WI38 (cell line): ENCODE measurements at regions not wholly inside any gene's neighbourhood (a gene's known extent, or its start where the extent isn't known, plus 50 kb on each side); places are given as distances from the start of the nearest gene placed in this dataset.

Experiments
- H3K4me3 ChIP-seq: 2 replicates; pipeline ENCODE4 v1.5.1; 2011; ENCODE audit warnings: low read depth, mild to moderate bottlenecking, control low read depth, low read length
- TF ChIP-seq, protein P1 (sequence below): IDR thresholded peaks from 2 replicates; pipeline ENCODE4 v1.5.1; 2012; ENCODE audit warnings: low read depth, mild to moderate bottlenecking, control low read depth, low read length

- H3K4me3 ChIP-seq = no peak overlapping the region
- TF ChIP-seq, protein P1, sequence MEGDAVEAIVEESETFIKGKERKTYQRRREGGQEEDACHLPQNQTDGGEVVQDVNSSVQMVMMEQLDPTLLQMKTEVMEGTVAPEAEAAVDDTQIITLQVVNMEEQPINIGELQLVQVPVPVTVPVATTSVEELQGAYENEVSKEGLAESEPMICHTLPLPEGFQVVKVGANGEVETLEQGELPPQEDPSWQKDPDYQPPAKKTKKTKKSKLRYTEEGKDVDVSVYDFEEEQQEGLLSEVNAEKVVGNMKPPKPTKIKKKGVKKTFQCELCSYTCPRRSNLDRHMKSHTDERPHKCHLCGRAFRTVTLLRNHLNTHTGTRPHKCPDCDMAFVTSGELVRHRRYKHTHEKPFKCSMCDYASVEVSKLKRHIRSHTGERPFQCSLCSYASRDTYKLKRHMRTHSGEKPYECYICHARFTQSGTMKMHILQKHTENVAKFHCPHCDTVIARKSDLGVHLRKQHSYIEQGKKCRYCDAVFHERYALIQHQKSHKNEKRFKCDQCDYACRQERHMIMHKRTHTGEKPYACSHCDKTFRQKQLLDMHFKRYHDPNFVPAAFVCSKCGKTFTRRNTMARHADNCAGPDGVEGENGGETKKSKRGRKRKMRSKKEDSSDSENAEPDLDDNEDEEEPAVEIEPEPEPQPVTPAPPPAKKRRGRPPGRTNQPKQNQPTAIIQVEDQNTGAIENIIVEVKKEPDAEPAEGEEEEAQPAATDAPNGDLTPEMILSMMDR = no peak
These were observed 67.4 kb upstream of the ADGRA1 start for GRCh38 chr10:133020193-133020817.

- TF ChIP-seq, protein P1 = no peak
- no peak overlapping the region for H3K4me3 ChIP-seq
These were observed 68.1 kb upstream of the ADGRA1 start for GRCh38 chr10:133019651-133020050.

DNA sequence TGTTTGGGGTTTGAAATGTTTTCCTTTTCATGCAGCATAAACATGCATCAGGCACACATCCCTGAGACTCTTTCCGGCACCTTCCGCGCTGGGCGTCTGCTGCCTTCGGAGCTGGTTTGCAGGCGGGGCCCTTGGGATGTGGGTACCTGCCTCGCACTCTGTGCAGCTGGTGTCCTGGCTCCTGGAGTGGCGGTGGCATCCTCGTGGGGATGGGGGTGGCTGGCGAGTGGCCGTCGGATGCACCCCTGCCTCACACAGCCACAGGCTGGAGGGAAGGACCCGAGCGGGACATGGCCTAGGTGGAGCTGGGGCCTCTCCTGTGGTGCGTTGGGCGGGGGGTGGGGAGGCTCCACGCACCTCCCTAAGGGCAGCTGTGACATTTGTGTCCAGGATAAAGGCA, 68.5 kb upstream of the ADGRA1 start:
- TF ChIP-seq, protein P1 = no peak
- H3K4me3 ChIP-seq = no peak overlapping the region

DNA sequence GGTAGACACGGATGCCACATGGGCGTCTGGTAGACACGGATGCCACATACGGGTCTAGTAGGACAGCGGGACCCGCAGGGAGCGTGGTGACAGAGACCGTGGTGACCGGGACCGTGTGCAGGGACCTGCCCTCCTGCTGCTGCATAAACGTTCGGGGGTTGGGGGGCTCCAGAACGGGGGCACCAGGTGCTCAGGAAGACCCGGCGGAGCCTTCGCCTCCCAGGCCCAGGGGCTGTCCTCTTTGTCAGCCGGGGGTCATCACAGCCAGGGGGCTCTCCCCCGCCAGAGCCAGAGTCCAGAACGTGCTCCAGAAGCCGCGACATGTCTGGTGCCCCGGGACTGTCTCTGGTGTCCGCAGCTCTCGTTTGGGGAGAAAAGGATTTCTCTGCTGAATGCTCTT, 69.2 kb upstream of the ADGRA1 start:
- TF ChIP-seq, protein P1 = no peak
- no peak overlapping the region for H3K4me3 ChIP-seq

DNA sequence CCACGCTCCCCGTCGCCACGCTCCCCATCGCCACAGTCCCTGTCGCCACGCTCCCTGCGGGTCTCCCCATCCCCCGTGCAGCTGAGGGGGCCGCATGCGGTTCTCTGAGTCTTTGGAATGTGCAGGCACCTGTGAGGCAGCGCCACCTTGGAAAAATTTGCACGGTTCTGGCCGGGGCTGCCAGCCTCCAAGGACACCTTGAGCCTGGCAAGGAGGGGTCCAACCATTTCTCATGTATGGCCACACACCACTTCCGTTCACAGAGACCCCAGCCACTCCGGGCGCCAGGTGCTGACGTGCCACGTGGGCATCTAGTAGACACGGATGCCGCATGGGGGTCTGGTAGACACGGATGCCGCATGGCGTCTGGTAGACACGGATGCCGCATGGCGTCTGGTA, 70.5 kb upstream of the ADGRA1 start:
- TF ChIP-seq, protein P1 = no peak

GRCh38 chr10:133016493-133017202, 71.1 kb upstream of the ADGRA1 start:
- TF ChIP-seq, protein P1 = no peak

More for the DNA sequence above, 70.5 kb upstream of the ADGRA1 start:
- no peak overlapping the region for H3K4me3 ChIP-seq

GRCh38 chr10:133015816-133016462, 71.8 kb upstream of the ADGRA1 start:
- TF ChIP-seq, protein P1 = no peak
- H3K4me3 ChIP-seq = no peak overlapping the region

More at GRCh38 chr10:133016493-133017202, 71.1 kb upstream of the ADGRA1 start:
- no peak overlapping the region for H3K4me3 ChIP-seq
